Head of caudate nucleus (tissue), 42 donors: ENCODE measurements at regions not wholly inside any gene's neighbourhood (a gene's known extent, or its start where the extent isn't known, plus 50 kb on each side); places are given as distances from the start of the nearest gene placed in this dataset.

Experiments used
- DNase-seq, 42 donors: peaks; one replicate each; pipeline versions ENCODE4 v3.0.0 to v3.0.0-alpha.2; 2020 to 2021; ENCODE audit warnings: mixed read lengths in 7 of 42
- intact Hi-C: fragments of 100-400 bp; cut with DNase I; formaldehyde crosslinking; loops from one replicate; pipeline ENCODE4 v1.15.0; 2022

DNA sequence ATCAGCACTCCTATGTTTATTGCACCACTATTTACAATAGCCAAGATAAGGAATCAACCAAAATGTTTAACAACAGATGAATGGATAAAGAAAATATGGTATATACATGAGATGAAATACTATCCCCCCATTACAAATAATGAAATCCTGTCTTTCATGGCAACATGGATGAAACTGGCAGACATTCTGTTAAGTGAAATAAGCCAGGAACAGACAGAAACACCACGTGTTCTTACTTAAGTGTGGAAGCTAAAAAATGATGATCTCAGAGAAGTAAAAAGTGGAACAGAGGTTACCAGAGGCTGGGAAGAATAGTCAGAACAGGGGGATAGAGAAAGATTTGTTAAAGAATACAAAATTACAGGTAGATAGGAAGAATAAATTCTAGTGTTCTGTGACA lies 113.7 kb upstream of the MDM1 start:
- intact Hi-C loops = no loop called here
- DNase-seq = no peak

DNA sequence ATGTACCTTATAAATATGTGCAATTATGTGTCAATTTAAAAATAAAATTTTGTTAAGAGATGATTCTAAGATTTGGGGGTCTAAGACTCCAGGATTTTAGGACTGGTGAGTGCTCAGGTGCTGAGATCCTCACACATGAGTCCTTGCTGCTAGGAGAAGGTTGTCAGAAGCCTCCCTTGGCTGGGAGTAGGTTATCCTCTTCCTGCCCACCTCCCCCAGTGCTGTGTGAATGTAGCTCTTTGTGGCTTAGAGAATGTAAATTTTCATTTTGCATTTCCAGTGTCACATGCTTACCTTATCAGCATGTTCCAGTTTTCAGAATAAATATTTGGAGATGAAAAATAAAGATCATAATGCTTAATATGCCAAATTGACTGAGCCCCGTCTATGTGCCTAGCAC lies 114.2 kb upstream of the MDM1 start:
- intact Hi-C loops = no loop called here

DNA sequence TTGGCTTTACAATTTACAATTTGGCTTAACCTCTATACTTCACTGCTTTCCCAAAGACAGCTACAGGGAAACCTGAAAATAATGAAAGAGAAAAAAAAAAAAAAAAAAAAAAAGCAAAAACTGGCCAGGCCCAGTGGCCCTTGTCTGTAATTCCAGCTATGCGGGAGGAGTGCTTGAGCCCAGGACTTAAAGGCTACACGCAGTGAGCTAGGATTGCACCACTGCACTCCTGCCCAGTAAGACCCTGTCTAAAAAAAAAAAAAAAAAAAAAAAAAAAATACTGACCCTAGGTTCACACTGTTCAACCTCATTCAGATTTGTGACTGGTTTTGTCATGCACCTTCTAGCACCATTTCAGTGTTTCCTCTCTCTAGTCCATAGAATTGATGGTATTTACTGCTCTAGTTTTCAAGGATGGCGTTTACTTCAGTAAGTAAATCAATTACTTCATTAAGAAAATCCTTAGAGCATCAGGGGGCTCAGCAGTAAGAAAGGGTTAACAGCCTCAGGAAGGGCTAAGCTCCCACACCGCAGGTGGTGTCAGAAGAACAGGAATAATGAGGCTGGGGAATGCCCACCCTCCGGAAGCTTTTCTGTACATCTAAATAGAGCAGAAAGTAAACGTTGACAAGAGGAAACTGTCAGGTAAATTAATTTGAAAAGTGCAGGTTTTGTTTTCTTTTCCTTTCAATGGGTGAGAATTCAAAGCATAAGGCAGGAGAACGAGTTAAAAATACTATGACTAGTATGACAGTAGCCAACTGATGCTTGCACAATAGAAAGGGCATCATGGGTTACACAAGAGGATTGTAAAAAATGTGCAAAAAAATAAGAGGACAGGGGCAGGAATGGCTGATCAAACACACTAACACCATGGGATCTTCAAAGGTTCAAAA lies 115.0 kb upstream of the MDM1 start:
- intact Hi-C loops = no loop called here
- no peak for DNase-seq

More for the DNA sequence above, 114.2 kb upstream of the MDM1 start:
- no peak for DNase-seq

DNA sequence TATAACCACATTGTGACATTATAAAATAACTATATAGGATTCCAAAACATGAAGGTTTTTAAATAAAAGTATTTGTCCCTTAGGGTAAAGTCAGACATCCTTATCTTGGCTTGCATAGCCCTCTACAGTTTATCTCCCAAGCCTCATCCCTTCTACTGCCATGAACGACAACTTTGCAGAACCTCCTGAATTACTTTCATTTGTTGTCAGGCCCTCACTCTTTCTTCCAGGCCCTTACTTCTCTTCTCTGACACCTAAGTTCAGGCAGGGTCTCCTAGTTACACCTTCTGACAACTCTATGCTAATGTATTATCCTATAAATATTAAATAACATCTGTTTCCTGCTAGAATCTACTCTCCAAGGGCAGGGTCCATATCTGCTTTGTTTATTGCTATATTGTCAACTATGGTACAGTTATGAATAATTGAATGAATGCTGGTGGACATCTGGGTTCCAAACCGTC lies 115.7 kb upstream of the MDM1 start:
- no peak for DNase-seq
- intact Hi-C loops = no loop called here

DNA sequence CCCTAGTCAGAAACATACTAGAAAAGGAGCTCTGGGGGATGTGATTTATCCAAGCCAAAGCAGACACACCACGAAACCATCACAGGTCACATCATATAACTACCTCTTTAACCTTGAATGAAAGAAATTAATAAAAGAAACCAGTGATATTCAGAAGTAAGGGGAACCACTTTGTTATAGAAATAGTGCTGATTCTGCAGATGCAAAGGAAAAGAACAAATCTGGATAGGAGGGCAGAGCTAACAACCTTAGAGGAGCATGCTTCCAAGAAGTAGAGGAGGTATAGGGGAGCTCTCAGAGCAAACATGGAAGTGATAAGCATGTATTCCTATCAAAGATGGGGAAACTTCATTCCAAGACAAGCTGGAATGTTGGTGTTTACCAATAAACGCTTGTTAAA lies 117.0 kb upstream of the MDM1 start:
- intact Hi-C loops = no loop called here
- no peak for DNase-seq

DNA sequence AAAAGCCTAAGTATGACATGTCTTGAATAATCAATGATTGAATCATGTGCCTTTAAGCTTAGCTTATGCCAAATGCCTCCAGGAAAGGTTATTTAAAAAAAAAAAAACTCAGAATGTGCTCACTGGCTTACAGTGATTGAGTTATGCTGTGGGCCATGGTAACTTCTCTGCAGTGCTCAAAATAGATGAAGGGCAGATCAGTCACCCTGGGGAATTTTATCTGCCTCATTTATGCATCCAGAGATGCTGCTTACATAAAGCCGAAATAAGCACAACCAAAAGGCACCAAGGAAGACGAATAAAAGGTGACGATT lies 118.7 kb upstream of the MDM1 start:
- intact Hi-C loops = no loop called here

DNA sequence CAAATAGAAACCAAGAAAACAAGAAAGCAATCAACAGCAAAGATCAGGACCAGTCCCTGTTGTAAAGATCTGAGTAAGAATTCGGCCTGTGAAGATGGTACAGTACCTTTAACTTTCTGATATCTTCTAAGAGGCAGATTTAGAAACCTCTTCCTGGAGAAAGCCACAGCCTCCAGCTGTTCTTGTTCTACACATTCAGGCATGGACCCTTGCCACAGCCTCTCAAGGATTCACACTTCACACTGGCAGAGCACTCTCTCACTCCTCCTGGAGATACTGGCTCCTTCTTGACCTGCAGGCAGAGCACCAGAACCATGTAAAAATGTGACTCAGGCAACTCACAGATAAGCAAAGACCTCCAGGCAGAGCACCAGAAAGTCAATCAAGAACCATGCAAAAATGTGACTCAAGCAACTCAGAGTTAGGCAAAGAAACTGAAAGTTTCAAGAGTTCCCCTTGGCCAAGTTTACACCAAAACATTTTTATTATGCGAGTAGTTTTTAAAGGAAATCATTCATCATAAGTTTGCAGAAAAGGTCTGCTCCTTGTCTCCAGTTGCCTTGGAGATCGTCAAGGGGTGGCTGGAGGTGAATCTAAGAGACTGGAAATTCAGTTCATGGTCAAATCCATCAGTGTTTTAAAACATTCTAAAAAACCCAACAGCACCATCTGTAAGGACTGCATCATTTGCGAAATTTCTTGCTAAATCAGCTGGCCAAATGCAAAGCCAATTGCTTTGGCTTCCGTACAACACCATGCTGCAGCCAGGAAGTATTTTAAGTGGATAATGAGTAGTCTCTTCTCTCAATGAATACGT lies 119.3 kb upstream of the MDM1 start:
- peak in 8 of 42 donors; percentile 2 to 39 (median 7) for DNase-seq
- intact Hi-C loops = no loop called here

More for the DNA sequence above, 118.7 kb upstream of the MDM1 start:
- no peak for DNase-seq

DNA sequence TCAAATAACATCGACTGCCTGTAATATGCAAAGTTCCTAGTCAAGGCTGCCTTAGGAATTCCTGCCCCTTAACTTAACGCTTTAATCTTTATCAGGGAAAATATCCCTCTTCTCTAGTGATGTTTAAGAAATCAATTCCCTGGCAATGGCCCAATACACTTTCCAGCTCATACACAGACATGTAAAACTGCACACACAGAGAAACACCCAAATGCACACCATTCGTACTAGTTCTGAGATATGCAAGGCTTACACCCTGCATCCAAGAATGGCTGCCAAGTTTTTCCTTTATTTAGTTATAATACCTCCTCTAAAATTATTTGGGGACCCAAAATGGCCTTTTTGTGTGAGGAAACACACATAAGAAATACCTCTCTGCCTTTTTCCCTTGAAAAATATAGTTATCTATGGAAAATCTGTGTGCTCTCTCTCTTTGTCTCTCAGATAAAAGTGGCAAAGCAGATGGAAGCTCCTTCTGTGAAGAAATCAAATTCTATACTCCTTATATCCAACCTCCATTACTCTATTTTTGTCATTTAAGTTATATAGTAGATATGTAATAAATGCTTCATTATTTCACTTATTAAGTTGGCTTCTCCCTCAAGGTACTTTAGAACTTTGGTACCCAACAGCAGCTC lies 120.0 kb upstream of the MDM1 start:
- DNase-seq = no peak
- intact Hi-C loops = no loop called here

DNA sequence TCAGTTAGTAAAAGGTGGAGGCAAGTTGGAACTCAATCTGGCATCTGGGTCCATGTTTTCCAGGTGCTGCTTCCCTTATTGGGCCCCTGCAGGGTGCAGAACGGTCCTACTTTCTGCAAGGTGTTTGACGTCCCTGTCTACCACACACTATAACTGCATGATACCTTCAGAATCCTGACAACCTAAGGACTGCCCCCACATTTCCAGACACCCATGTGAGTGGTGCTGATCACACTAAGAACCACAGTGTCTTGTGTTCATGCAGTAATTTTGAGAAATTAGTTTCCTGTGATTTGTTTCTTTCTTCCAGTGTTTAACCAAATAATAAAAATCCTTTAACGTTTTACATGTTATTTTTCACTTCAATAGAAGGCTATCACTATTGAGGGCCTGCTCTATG lies 121.1 kb upstream of the MDM1 start:
- peak in 2 of 42 donors; percentile 14 to 16 for DNase-seq
- intact Hi-C loops = no loop called here

DNA sequence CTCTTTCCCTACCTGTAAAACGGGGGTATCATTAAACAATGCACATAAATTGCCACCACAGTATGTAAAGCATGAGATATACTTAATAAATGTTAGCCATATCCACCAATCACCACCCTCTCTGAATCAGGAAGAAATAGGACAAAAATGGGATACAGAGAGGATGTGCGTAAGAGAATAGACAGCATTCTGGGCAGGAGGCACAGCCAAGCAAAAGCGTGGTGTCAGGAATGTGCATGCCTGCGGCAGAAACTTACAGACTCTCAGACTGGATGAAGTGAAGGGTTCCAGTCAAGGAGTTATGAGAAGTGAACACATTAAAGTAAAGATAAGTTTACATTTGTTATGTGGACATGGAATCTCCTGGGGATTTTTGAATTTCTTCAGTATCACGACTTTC lies 121.7 kb upstream of the MDM1 start:
- intact Hi-C loops = no loop called here

DNA sequence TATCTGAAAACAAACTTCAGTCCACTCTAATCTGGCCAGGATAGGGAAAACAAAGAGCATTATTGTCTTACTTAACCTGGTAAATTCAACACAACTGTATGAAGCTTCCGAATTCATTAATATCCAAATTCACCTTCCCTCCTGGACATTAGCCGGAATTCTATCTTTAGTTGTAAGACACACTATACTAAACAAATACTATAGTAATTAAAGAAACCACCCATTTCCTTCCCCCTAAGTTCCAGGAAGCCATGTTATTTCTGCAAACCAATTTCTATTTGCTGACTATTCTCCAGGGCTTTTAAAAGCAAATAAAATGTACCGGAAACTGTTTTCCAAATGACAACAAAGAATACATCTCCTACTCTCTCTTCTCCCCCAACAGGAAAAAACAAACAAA lies 122.7 kb upstream of the MDM1 start:
- no peak for DNase-seq
- intact Hi-C loops = no loop called here

More for the DNA sequence above, 121.7 kb upstream of the MDM1 start:
- DNase-seq = no peak

DNA sequence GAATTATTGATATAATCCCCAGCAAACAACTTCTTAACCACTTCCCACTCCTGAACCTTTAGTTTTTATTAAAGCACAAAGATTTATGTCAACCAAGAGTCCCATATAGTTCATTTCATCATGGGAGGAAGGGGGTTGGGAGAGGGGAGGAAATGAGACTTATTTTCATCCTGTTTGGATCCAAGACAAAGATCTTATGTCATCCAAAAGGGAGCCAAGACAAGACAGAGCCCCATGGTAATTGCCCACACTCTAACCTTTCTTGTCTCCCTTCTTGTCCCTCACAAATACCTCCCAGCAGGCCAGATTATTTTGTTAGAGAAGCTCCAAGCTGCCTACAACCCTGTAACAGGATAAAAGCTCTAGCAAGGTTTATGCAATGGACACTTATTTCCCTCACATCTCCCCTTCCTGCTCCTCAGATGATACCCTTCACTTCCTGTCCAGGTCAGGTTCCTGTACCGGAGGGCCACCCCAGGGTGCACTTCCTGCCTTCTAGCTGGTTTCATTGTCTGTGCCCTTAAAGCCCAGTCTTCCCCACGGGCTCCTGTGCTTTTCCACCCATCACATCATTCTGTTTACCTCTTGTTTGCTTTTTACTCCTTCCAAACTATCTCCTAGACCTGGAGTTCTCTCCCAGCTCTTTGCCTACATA lies 123.7 kb upstream of the MDM1 start:
- DNase-seq = no peak
- intact Hi-C loops = no loop called here

DNA sequence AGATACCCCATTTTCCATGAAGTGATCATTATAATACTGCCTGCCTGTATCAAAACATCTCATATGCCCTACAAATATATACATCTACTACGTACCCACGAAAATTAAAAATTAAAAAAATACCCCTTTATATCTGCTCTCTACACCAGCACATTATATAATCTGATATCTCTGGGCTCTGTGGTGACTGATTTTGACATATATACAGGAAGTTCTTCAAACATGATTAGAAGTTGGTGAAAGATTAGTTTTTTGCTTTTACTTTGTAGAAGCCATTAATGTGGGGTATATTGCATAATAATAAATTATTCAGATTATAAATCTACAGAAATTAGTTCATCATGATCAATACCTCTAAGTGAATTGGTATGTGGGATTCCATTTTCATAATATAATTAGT lies 126.7 kb upstream of the MDM1 start:
- no peak for DNase-seq
- intact Hi-C loops = no loop called here

DNA sequence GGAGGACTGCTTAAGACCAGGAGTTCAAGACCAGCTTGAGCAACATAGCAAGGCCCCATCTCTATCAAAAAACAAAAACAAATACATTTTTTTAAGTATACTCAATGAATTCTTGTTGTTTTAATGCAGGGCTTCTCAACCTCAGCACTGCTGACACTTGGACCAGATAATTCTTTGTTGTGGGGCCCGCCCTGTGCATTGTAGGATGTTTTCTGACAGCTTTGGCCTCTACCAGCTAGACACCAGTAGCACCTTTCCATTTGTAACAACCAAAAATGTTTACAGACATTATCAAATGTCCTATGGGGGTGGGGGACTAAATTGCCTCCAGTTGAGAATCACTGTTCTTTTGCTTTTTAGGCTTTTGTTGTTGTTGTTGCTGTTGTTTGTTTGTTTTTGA lies 128.1 kb upstream of the MDM1 start:
- intact Hi-C loops = no loop called here

DNA sequence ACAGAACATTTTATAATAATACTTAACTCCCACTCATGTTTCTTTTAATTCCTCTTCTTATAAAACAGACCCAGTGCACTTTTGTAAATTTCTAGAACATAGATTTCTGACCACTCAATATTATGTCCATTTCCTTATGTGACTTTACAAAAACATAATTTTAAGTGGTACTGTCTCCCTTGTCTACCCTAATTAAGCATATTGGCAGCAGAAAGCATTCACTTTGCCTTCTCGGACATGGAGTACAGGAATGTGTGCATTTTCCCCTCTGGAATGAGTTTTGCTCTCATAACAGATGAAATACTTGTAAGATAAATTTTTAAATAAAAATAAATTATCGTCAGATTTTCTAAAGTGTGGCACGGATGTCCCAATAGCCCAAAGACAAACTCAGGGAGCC lies 129.5 kb upstream of the MDM1 start:
- intact Hi-C loops = no loop called here
- no peak for DNase-seq

More for the DNA sequence above, 128.1 kb upstream of the MDM1 start:
- DNase-seq = no peak

DNA sequence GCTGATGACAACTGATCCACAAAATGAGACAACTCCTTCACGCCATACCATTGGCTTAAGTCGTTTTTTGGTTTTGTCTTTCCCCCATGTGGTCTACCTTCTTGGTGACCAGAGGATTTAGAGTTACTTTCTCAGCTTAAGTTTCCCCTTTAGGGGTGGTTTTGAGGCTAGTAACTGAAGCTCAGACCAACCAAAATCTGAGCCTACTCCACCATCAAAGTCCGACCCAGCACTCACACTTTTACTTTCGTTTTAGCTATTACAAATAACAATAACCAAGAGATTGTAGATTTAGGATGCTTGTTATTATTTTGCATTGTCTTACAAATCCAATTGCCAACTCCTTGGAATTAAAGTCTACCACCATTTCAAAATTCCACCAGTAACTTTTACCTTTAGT lies 130.6 kb upstream of the MDM1 start:
- intact Hi-C loops = no loop called here

DNA sequence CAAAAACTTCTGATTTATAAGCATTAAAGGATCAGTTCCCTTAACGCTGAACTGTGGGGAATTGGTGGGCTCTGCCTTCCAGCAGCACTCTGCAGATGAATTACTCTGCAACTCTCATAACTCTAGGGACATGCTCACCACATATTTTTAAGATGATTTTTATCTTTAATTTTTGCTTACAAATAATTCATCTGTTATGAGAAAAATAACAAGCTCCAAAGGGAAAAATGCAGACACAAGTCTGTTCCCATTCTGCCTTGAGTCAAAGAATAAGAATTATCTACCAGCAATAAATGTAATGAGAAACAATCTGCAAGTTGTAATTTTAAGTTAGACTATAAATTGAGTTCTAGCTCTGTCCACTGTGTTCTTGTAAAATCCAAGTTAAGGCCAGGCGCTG lies 133.1 kb upstream of the MDM1 start:
- intact Hi-C loops = no loop called here
- no peak for DNase-seq

More for the DNA sequence above, 130.6 kb upstream of the MDM1 start:
- DNase-seq = no peak

DNA sequence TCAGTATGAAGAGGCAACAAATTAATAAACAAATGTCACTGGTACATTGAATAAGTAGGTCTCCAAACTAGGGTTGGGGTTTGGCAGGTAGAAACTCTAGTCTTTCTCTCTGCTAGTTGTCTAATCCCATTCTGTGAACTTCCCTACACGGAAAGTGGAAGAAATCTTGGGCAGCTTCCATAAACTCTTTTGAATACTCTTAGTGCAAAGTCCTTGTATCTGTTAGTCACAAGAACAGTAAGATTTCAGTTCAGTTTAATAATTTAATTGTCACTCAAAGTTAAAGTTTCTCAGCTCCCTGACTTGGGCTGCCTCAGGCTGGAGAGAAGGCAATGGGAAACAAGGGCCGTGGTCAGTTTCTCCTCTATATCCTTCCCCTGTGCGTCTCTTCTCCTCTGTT lies 135.4 kb upstream of the MDM1 start:
- intact Hi-C loops = no loop called here

DNA sequence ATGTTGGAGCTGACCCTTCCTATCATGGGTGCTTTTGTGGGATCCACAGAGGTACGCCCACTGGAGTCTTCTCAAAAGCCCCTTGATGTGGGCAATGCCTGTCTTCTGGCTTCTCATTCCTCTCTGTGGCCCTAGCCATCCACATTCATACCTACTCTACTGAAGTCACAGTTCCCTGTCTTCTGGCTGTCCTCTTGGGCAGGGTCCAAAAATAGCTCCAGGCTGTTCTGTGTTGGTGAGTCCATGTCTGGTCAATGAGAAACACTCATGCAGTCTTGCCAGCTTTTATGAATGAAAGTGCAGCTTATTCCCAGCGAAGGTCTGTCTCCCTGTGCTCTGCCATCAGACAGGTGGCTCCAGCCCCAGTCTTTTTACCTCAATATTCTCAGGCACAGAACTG lies 135.9 kb upstream of the MDM1 start:
- DNase-seq = no peak
- intact Hi-C loops = no loop called here

More for the DNA sequence above, 135.4 kb upstream of the MDM1 start:
- no peak for DNase-seq
